SK-N-SH treated with all-trans-retinoic acid at 6 μM for 48 hours (cell line): ENCODE measurements at regions not wholly inside any gene's neighbourhood (a gene's known extent, or its start where the extent isn't known, plus 50 kb on each side); places are given as distances from the start of the nearest gene placed in this dataset.

Source experiments
- ARNTL ChIP-seq: fragments of 450-650 bp; formaldehyde crosslinking; IDR thresholded peaks from 2 replicates; pipeline ENCODE4 v1.5.0; 2020; ENCODE audit warnings: low read depth, mild to moderate bottlenecking, moderate library complexity, borderline replicate concordance
- CSDC2 ChIP-seq: fragments of 250-450 bp; sonication (Bioruptor Pico); IDR thresholded peaks from 2 replicates; pipeline ENCODE4 v1.5.0; 2020; ENCODE audit warnings: mild to moderate bottlenecking, moderate library complexity
- OSR1 ChIP-seq: fragments of 250-450 bp; sonication (Bioruptor Pico); IDR thresholded peaks from 2 replicates; pipeline ENCODE4 v1.8.0; 2022; ENCODE audit warnings: moderate library complexity, mild to moderate bottlenecking, inconsistent platforms
- PATZ1 ChIP-seq: fragments of 250-450 bp; sonication (Bioruptor Pico); IDR thresholded peaks from 2 replicates; pipeline ENCODE4 v1.8.0; 2020; ENCODE audit warnings: mild to moderate bottlenecking, moderate library complexity, borderline replicate concordance
- SNAI2 ChIP-seq: fragments of 250-450 bp; sonication (Bioruptor Pico); IDR thresholded peaks from 2 replicates; pipeline ENCODE4 v1.5.0; 2020; ENCODE audit warnings: mild to moderate bottlenecking, moderate library complexity
- ZFP30 ChIP-seq: fragments of 450-650 bp; formaldehyde crosslinking; IDR thresholded peaks from 2 replicates; pipeline ENCODE4 v1.5.0; 2022; ENCODE audit warnings: mild to moderate bottlenecking, moderate library complexity
- ZNF565 ChIP-seq: fragments of 450-650 bp; formaldehyde crosslinking; conservative IDR thresholded peaks from 2 replicates; pipeline ENCODE4 v1.5.0; 2020; ENCODE audit warnings: low read depth, mild to moderate bottlenecking, moderate library complexity
- TF ChIP-seq, protein P1 (sequence below): fragments of 250-450 bp; sonication (Bioruptor Pico); IDR thresholded peaks from 2 replicates; pipeline ENCODE4 v1.8.0; 2021; ENCODE audit warnings: low read depth, mild to moderate bottlenecking, moderate library complexity, borderline replicate concordance

DNA sequence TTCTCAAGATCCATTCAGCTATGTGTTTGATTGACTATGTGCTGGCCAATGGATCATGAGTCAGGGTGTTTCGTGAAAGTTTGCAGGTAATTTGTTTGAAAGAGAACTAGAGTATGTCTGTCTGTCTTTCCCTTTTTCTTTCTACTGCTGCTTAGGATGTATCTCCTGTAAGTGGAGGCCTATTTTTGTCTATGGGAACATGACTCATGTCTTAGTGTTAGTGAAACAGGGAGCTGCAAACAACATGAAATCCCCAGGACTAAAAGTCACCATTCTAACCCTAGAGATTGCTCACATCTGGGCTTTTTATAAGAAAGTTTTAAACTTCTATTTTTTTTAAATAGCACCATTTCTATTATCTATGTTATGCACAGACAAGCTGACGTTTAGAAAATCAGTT is 333.0 kb downstream of the CCER1 start:
- no peak for TF ChIP-seq ZFP30 (CRISPR knock-in tag)
- TF ChIP-seq, protein P1, sequence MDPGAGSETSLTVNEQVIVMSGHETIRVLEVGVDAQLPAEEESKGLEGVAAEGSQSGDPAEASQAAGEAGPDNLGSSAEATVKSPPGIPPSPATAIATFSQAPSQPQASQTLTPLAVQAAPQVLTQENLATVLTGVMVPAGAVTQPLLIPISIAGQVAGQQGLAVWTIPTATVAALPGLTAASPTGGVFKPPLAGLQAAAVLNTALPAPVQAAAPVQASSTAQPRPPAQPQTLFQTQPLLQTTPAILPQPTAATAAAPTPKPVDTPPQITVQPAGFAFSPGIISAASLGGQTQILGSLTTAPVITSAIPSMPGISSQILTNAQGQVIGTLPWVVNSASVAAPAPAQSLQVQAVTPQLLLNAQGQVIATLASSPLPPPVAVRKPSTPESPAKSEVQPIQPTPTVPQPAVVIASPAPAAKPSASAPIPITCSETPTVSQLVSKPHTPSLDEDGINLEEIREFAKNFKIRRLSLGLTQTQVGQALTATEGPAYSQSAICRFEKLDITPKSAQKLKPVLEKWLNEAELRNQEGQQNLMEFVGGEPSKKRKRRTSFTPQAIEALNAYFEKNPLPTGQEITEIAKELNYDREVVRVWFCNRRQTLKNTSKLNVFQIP (CRISPR knock-in tag): no peak
- TF ChIP-seq OSR1 (CRISPR knock-in tag): no peak
- no peak for TF ChIP-seq PATZ1 (CRISPR knock-in tag)
- TF ChIP-seq ARNTL (CRISPR knock-in tag): no peak
- TF ChIP-seq ZNF565 (CRISPR knock-in tag): no peak
- no peak for TF ChIP-seq SNAI2 (CRISPR knock-in tag)
- TF ChIP-seq CSDC2: no peak
